Left colon (tissue), 2 donors: ENCODE measurements at regions not wholly inside any gene's neighbourhood (a gene's known extent, or its start where the extent isn't known, plus 50 kb on each side); places are given as distances from the start of the nearest gene placed in this dataset.

Source experiments
- ATAC-seq: fragments of 200-7000 bp; cut with Tn5 transposase; one replicate; pipeline ENCODE4 v1.9.1; 2020; ENCODE audit warnings: mild to moderate bottlenecking, moderate library complexity
- DNase-seq, 2 donors: peaks; one replicate each; pipeline ENCODE4 v3.0.0-alpha.2; 2020
- intact Hi-C, 2 donors: fragments of 100-400 bp; cut with DNase I in 1 of 2; cut with micrococcal nuclease in 1 of 2; formaldehyde crosslinking; loops; one replicate each; pipeline versions ENCODE4 v1.11.2 to v1.14.0; 2022; cut with DNase I, micrococcal nuclease
- donor health status: DM: no; HTN: no; CAD: no.
- donor health status: DM: yes; HTN: yes; CAD: no.

GRCh38 chr17:14505606-14506005, 204.7 kb downstream of the HS3ST3B1 start:
- no peak for ATAC-seq
- DNase-seq, result no peak
- intact Hi-C loops, result no loop called here

GRCh38 chr17:14499976-14500375, 199.1 kb downstream of the HS3ST3B1 start:
- intact Hi-C loops, result no loop called here

GRCh38 chr17:14498812-14499211, 197.9 kb downstream of the HS3ST3B1 start:
- ATAC-seq (no peak), DNase-seq (no peak)
- intact Hi-C loops, result no loop called here

More at GRCh38 chr17:14499976-14500375, 199.1 kb downstream of the HS3ST3B1 start:
- ATAC-seq (no peak), DNase-seq (no peak)

GRCh38 chr17:14494161-14494560, 193.3 kb downstream of the HS3ST3B1 start:
- ATAC-seq (no peak), DNase-seq (no peak)
- intact Hi-C loops, result no loop called here

GRCh38 chr17:14489986-14490385, 189.1 kb downstream of the HS3ST3B1 start:
- ATAC-seq, result no peak
- intact Hi-C loops, result no loop called here
- DNase-seq, result no peak

DNA sequence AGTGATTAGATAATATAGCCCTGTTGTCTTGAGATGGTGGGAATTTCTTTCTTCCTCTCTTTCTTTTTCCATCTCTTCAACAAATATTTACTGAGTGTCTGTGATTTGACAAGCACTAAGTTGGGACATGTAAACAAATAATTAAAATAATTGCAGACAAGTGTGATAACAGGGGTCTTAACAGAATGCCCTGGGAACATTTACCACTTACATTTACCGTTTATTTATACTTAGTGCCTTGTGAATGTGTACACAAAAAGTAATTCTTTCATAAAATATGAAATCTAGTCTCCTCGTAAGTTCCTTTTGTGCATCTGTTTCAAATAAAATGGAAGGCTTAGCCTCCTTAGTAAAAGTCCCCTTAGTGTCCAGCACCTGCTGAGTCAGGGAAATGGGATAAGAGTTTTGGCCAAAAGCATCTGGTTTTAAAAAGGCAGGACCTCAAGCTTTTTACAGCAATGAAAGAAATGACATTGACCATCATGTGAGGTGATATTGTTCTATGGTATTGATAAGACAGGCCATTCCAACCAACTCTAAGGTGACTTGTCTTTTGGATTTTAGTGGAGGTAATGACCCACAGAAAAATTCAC, 188.2 kb downstream of the HS3ST3B1 start:
- ATAC-seq, result no peak
- intact Hi-C loops, result no loop called here

DNA sequence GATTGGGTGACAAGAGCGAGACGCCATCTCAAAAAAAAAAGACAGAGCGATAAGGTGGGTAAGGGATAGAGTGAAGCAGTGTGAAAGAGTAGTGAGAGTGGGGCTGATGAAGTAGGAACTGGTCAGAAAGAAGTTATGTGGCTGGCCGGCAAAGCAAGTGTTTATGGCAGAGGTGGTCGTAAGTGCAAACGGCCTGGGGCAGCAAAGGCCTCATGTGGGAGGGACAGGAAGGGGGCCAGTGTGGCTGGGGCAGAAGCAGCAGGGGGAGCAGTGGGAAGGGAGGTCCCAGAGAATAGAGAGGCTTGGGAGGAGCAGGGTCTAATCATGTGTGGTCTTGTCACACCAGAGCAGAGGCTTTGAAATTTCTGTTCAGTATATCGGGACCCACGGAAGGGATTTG, 186.2 kb downstream of the HS3ST3B1 start:
- DNase-seq (no peak), ATAC-seq (no peak)
- intact Hi-C loops, result no loop called here

More for the DNA sequence above, 188.2 kb downstream of the HS3ST3B1 start:
- DNase-seq, result no peak

GRCh38 chr17:14482715-14483114, 181.8 kb downstream of the HS3ST3B1 start:
- ATAC-seq (no peak), DNase-seq (no peak)
- intact Hi-C loops, result no loop called here

- intact Hi-C loops, result no loop called here
- DNase-seq, result no peak
- ATAC-seq, result no peak
Observed at GRCh38 chr17:14481664-14482063, 180.8 kb downstream of the HS3ST3B1 start.

DNA sequence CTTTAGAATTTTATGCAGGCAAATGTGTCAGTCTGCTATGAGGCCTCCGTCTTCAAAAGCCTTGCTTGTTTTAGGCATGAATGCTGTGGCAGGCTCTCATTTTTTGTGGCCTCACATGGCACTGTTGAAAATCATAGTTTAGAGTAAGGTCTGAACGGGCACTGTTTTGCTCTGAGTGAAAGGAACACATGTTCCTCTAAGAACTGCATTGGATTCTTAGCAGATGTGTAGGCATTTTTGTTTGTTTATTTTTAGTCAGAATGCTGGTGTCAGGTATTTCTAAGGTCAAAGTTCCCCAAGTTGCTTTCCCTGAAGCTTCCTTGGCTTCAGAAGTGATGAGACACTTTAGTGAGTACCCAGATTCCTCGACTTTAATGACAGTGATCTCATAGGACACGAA, 173.7 kb downstream of the HS3ST3B1 start:
- ATAC-seq (no peak), DNase-seq (no peak)
- intact Hi-C loops, result no loop called here

DNA sequence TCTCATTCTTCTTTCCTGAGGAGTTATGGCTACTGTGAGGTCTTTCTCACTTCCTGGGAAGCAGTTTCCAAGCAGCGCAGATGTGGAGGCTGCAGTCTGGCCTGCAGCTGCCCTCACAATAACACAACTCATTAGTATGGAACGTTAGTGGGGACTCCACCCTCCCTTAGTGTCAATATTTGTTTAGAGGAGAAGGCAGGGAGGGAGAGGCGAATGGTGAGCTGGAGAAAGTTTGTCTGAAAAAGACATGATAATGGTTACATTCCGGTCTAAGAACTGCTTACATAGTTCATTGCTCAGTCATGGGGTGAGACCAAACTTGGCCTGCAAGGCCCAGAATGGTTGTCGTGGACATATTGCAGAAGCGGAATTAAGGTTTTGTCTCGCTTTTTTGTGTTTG, 170.2 kb downstream of the HS3ST3B1 start:
- no peak for DNase-seq
- ATAC-seq, result no peak

DNA sequence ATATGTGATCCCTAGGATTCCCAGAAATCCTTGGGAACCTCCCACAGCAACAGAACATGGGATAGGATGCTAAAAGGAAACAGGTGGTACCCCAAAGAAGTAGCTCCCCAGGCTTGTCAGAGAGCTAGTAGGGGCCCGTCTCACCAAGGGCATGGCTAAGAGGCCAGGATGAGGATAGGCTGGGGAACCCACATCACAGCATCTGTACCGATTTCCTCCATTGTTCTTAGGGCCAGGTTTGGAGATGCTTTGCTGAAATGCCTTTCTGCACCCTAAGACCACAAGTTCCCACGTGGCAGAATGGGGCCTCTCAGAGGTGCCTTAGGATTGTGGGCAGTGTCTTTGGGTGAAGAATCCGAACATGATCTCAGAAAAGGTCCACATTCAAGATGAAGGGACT, 169.5 kb downstream of the HS3ST3B1 start:
- intact Hi-C loops, result no loop called here
- DNase-seq (no peak), ATAC-seq (no peak)

More for the DNA sequence above, 170.2 kb downstream of the HS3ST3B1 start:
- intact Hi-C loops, result no loop called here

DNA sequence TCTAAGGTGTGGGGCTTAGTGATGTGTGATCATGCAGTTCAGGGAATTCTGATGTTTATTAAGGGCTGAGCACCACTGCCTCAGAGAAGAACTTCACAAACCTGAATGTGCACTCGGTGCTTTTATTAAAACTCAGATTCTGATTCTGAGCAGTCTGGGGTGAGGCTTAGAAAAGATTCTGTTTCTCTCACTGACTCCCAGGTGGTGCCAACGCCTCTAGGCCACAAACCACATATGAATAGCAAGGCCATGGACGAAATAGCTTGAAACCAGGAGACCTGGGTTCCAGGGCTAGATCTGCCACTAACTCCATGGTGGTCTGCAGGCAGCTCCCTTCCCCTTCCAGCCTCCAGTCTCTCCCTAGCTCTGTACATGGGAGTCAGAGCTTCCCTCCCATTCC, 169.1 kb downstream of the HS3ST3B1 start:
- intact Hi-C loops, result no loop called here
- DNase-seq (no peak), ATAC-seq (no peak)

DNA sequence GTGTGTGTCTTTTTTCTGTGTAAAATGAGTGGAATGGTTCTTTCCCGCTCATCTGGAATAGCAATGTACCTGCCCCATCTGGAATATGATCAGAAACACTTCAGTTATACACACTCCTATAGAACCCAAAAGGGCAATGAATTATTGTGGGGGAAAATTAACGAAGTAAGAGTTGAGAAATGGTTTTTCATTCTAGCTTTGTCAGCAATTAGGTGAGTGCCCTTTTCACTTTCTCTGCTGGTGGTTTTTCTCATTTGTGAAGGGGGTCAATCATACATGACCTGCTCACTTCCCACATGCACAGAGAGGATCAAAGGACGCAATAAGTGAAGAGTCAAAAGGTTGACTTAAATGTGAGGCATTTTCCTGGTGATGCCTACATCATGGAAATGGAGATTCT, 168.0 kb downstream of the HS3ST3B1 start:
- intact Hi-C loops, result no loop called here
- ATAC-seq (no peak), DNase-seq (no peak)

DNA sequence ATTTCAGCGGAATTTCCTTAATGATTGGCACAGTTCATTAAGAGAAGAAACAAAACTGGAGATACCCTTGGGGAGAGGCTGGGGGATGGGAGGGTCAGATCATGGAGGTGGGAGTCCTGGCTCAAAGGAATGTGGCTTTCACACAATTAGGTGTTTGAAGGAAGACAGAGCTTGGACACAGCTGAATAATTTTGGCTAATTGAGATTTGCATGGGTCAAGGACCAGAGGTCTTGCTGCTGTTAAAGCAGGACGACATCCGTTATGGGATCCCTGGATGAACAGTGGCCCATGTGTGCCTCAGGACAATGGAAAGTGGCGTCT, 160.3 kb downstream of the HS3ST3B1 start:
- DNase-seq, result no peak
- ATAC-seq, result no peak
- intact Hi-C loops, result no loop called here

- DNase-seq, result no peak
- intact Hi-C loops, result no loop called here
- ATAC-seq, result no peak
Observed at GRCh38 chr17:14460516-14461226, 159.8 kb downstream of the HS3ST3B1 start.

DNA sequence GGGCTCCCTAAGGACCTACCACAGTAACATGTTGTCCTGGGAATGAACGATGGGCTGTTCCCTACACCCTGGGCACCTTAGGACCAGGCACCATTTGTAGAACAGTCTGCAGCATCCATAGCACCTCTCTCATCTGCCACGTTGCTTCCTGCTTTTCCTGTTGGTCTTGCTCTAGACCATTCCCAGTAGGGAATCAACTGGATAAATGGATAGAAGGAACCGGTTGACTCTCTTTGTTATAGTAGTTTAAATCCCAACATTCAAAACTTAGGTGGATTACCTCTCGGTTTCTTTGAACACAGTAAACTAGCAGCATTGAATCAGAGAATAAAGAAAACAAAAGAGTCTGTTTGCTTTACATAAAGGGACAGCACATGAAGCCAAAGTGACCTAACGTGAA, 159.1 kb downstream of the HS3ST3B1 start:
- DNase-seq (no peak), ATAC-seq (no peak)
- intact Hi-C loops, result no loop called here

DNA sequence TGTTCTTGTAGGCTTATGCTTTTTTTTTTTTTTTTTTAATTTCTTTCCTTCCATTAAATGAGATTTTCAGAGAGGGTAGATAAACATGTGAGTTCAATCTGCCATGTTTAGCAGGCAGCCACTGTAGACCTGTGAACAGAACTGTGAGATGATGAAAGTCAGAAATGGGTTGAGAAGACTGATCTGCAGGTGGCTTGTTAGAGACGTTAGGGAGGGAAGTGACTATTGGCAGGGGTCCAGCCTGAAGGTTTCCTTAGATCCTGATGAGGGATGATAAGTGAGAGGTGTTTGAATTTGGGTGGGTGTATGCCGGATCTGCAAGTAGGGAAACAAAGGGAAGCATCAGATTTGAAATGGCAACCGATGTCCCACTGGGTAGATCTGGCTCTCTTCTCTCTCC, 157.8 kb downstream of the HS3ST3B1 start:
- no peak for ATAC-seq
- DNase-seq, result no peak
- intact Hi-C loops, result no loop called here

- DNase-seq (no peak), ATAC-seq (no peak)
- intact Hi-C loops, result no loop called here
Observed at GRCh38 chr17:14454746-14455145, 153.9 kb downstream of the HS3ST3B1 start.

DNA sequence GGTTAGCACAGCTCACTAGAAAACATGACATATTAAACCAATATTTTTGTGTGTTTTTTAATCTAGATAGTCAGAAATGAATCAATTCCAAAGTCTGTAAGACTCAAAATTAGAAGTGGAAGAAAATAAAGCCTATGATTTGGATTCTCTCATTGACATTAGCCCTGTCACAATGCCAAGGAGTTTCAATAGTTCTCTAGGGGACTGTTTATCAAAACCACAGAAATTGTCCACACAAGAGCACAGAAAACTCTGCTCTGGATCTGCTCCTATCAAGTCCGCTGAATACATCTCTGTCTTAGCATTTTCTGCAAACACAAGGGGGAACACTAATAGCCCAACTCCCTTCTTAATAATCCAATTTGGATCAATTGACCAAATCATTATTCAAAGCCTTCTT, 152.0 kb downstream of the HS3ST3B1 start:
- DNase-seq (no peak), ATAC-seq (no peak)
- intact Hi-C loops, result no loop called here

- intact Hi-C loops, result no loop called here
- DNase-seq (no peak), ATAC-seq (no peak)
Observed at GRCh38 chr17:14451729-14452191, 150.9 kb downstream of the HS3ST3B1 start.
